Activated T-cell treated with anti-CD3 and anti-CD28 coated beads, Interleukin-2, amount 50 U/mL, for 24 hours (primary cell): ENCODE measurements at regions not wholly inside any gene's neighbourhood (a gene's known extent, or its start where the extent isn't known, plus 50 kb on each side); places are given as distances from the start of the nearest gene placed in this dataset.

ENCODE experiments used
- DNase-seq: peaks from one replicate; pipeline ENCODE4 v3.0.0-alpha.2; 2020
- H3K27ac Mint-ChIP-seq: 2 replicates; pipeline ENCODE4 v1.8.0; 2020; ENCODE audit warnings: mild to moderate bottlenecking, mixed read lengths
- H3K27me3 Mint-ChIP-seq: 2 replicates; pipeline ENCODE4 v1.8.0; 2020; ENCODE audit warnings: mixed read lengths
- H3K36me3 Mint-ChIP-seq: 2 replicates; pipeline ENCODE4 v1.8.0; 2020; ENCODE audit warnings: low read depth, mixed read lengths
- H3K4me1 Mint-ChIP-seq: 2 replicates; pipeline ENCODE4 v1.8.0; 2020; ENCODE audit warnings: low read depth, mixed read lengths
- H3K4me3 Mint-ChIP-seq: 2 replicates; pipeline ENCODE4 v1.8.0; 2020; ENCODE audit warnings: mild to moderate bottlenecking, moderate library complexity, mixed read lengths
- H3K9me3 Mint-ChIP-seq: 2 replicates; pipeline ENCODE4 v1.8.0; 2020; ENCODE audit warnings: mixed read lengths

- no peak for DNase-seq
- H3K27ac Mint-ChIP-seq, result no peak overlapping the region
- H3K36me3 Mint-ChIP-seq, result no peaks in the 10 kb centered on the region
- no peaks in the 10 kb centered on the region for H3K9me3 Mint-ChIP-seq
- H3K4me3 Mint-ChIP-seq, result no peak overlapping the region
- peaks cover 14% of the 10 kb centered on the region for H3K27me3 Mint-ChIP-seq
- no peaks in the 10 kb centered on the region for H3K4me1 Mint-ChIP-seq
Observed at GRCh38 chr6:100188754-100189153, 194.7 kb upstream of the MCHR2 start.

- no peaks in the 10 kb centered on the region for H3K36me3 Mint-ChIP-seq
- H3K27me3 Mint-ChIP-seq, result peaks cover 14% of the 10 kb centered on the region
- H3K4me1 Mint-ChIP-seq, result no peaks in the 10 kb centered on the region
- H3K9me3 Mint-ChIP-seq, result no peaks in the 10 kb centered on the region
- no peak overlapping the region for H3K27ac Mint-ChIP-seq
- DNase-seq, result no peak
- no peak overlapping the region for H3K4me3 Mint-ChIP-seq
Observed at GRCh38 chr6:100186552-100186951, 192.5 kb upstream of the MCHR2 start.

GRCh38 chr6:100185615-100186014 is 191.6 kb upstream of the MCHR2 start:
- Mint-ChIP-seq H3K4me3 (no peak overlapping the region), H3K27ac (no peak overlapping the region), H3K36me3 (no peaks in the 10 kb centered on the region), H3K4me1 (no peaks in the 10 kb centered on the region), H3K9me3 (no peaks in the 10 kb centered on the region), H3K27me3 (peaks cover 10% of the 10 kb centered on the region)
- no peak for DNase-seq

- H3K27ac Mint-ChIP-seq, result no peak overlapping the region
- no peaks in the 10 kb centered on the region for H3K4me1 Mint-ChIP-seq
- H3K27me3 Mint-ChIP-seq, result peaks cover 7% of the 10 kb centered on the region
- no peaks in the 10 kb centered on the region for H3K36me3 Mint-ChIP-seq
- no peak for DNase-seq
- no peak overlapping the region for H3K4me3 Mint-ChIP-seq
- no peaks in the 10 kb centered on the region for H3K9me3 Mint-ChIP-seq
Observed at GRCh38 chr6:100184473-100184872, 190.4 kb upstream of the MCHR2 start.

GRCh38 chr6:100182313-100182712 is 188.3 kb upstream of the MCHR2 start:
- DNase-seq, result no peak
- Mint-ChIP-seq H3K27me3 (peaks cover 12% of the 10 kb centered on the region), H3K36me3 (no peaks in the 10 kb centered on the region), H3K4me3 (no peak overlapping the region), H3K4me1 (no peaks in the 10 kb centered on the region), H3K27ac (no peak overlapping the region), H3K9me3 (no peaks in the 10 kb centered on the region)

GRCh38 chr6:100181309-100181708 is 187.3 kb upstream of the MCHR2 start:
- Mint-ChIP-seq H3K27me3 (peaks cover 9% of the 10 kb centered on the region), H3K9me3 (no peaks in the 10 kb centered on the region), H3K4me1 (no peaks in the 10 kb centered on the region), H3K4me3 (no peak overlapping the region), H3K36me3 (no peaks in the 10 kb centered on the region), H3K27ac (no peak overlapping the region)
- no peak for DNase-seq

- H3K27ac Mint-ChIP-seq, result no peak overlapping the region
- H3K9me3 Mint-ChIP-seq, result no peaks in the 10 kb centered on the region
- no peaks in the 10 kb centered on the region for H3K36me3 Mint-ChIP-seq
- DNase-seq, result no peak
- peaks cover 8% of the 10 kb centered on the region for H3K27me3 Mint-ChIP-seq
- no peak overlapping the region for H3K4me3 Mint-ChIP-seq
- H3K4me1 Mint-ChIP-seq, result no peaks in the 10 kb centered on the region
Observed at GRCh38 chr6:100179576-100179975, 185.6 kb upstream of the MCHR2 start.

GRCh38 chr6:100177956-100178355 is 183.9 kb upstream of the MCHR2 start:
- Mint-ChIP-seq H3K4me1 (no peaks in the 10 kb centered on the region), H3K27ac (no peak overlapping the region), H3K27me3 (peaks cover 12% of the 10 kb centered on the region), H3K9me3 (no peaks in the 10 kb centered on the region), H3K36me3 (no peaks in the 10 kb centered on the region), H3K4me3 (no peak overlapping the region)
- DNase-seq, result no peak

GRCh38 chr6:100176951-100177710 is 183.1 kb upstream of the MCHR2 start:
- H3K27ac Mint-ChIP-seq, result no peak overlapping the region

GRCh38 chr6:100176311-100176950 is 182.4 kb upstream of the MCHR2 start:
- Mint-ChIP-seq H3K9me3 (no peaks in the 10 kb centered on the region), H3K27ac (no peak overlapping the region), H3K4me3 (no peak overlapping the region), H3K4me1 (peaks cover 5% of the 10 kb centered on the region), H3K36me3 (no peaks in the 10 kb centered on the region), H3K27me3 (peaks cover 12% of the 10 kb centered on the region)
- DNase-seq, result no peak

More at GRCh38 chr6:100176951-100177710, 183.1 kb upstream of the MCHR2 start:
- Mint-ChIP-seq H3K9me3 (no peaks in the 10 kb centered on the region), H3K4me1 (peaks cover 3% of the 10 kb centered on the region), H3K36me3 (no peaks in the 10 kb centered on the region), H3K4me3 (no peak overlapping the region), H3K27me3 (peaks cover 12% of the 10 kb centered on the region)
- no peak for DNase-seq

GRCh38 chr6:100175814-100176310 is 181.8 kb upstream of the MCHR2 start:
- no peak for DNase-seq
- no peak overlapping the region for H3K27ac Mint-ChIP-seq

GRCh38 chr6:100173211-100173610 is 179.2 kb upstream of the MCHR2 start:
- no peak overlapping the region for H3K4me3 Mint-ChIP-seq
- H3K9me3 Mint-ChIP-seq, result no peaks in the 10 kb centered on the region
- no peak for DNase-seq
- H3K36me3 Mint-ChIP-seq, result no peaks in the 10 kb centered on the region
- H3K27ac Mint-ChIP-seq, result no peak overlapping the region
- peaks cover 7% of the 10 kb centered on the region for H3K27me3 Mint-ChIP-seq
- peaks cover 5% of the 10 kb centered on the region for H3K4me1 Mint-ChIP-seq

More at GRCh38 chr6:100175814-100176310, 181.8 kb upstream of the MCHR2 start:
- Mint-ChIP-seq H3K4me3 (no peak overlapping the region), H3K27me3 (peaks cover 9% of the 10 kb centered on the region), H3K4me1 (peaks cover 5% of the 10 kb centered on the region), H3K9me3 (no peaks in the 10 kb centered on the region), H3K36me3 (no peaks in the 10 kb centered on the region)

- no peaks in the 10 kb centered on the region for H3K36me3 Mint-ChIP-seq
- H3K27ac Mint-ChIP-seq, result no peak overlapping the region
Observed at GRCh38 chr6:100172322-100172713, 178.3 kb upstream of the MCHR2 start.

GRCh38 chr6:100171533-100172321 is 177.7 kb upstream of the MCHR2 start:
- H3K27me3 Mint-ChIP-seq, result peaks cover 7% of the 10 kb centered on the region
- no peak overlapping the region for H3K27ac Mint-ChIP-seq
- DNase-seq, result no peak
- H3K9me3 Mint-ChIP-seq, result no peaks in the 10 kb centered on the region
- peaks cover 5% of the 10 kb centered on the region for H3K4me1 Mint-ChIP-seq
- H3K4me3 Mint-ChIP-seq, result no peak overlapping the region
- no peaks in the 10 kb centered on the region for H3K36me3 Mint-ChIP-seq

More at GRCh38 chr6:100172322-100172713, 178.3 kb upstream of the MCHR2 start:
- no peak for DNase-seq
- no peak overlapping the region for H3K4me3 Mint-ChIP-seq
- H3K4me1 Mint-ChIP-seq, result peaks cover 5% of the 10 kb centered on the region
- H3K9me3 Mint-ChIP-seq, result no peaks in the 10 kb centered on the region
- peaks cover 7% of the 10 kb centered on the region for H3K27me3 Mint-ChIP-seq
